Trophoblast cell (in vitro differentiated cells and primary cell): ENCODE measurements at regions not wholly inside any gene's neighbourhood (a gene's known extent, or its start where the extent isn't known, plus 50 kb on each side); places are given as distances from the start of the nearest gene placed in this dataset.

Experiments used
- DNase-seq, 2 donors: peaks; one replicate each; pipeline ENCODE4 v3.0.0-alpha.2; 2016
- H2AFZ ChIP-seq: 2 replicates; pipeline ENCODE4 v1.6.1; 2013; ENCODE audit warnings: low read length, moderate library complexity, mild to moderate bottlenecking; ENCODE audit not compliant: insufficient read depth, poor library complexity
- H2AK5ac ChIP-seq: 2 replicates; pipeline ENCODE4 v1.6.1; 2013; ENCODE audit warnings: mild to moderate bottlenecking, low read length
- H2BK120ac ChIP-seq: 2 replicates; pipeline ENCODE4 v1.6.1; 2013; ENCODE audit warnings: low read length, mild to moderate bottlenecking, moderate library complexity; ENCODE audit not compliant: insufficient read depth, poor library complexity
- H2BK12ac ChIP-seq: 2 replicates; pipeline ENCODE4 v1.6.1; 2013; ENCODE audit warnings: mild to moderate bottlenecking, low read length, moderate library complexity
- H2BK5ac ChIP-seq: 2 replicates; pipeline ENCODE4 v1.6.1; 2013; ENCODE audit warnings: low read length, low read depth, moderate library complexity, mild to moderate bottlenecking; ENCODE audit not compliant: poor library complexity
- H3K14ac ChIP-seq: 2 replicates; pipeline ENCODE4 v1.6.1; 2013; ENCODE audit warnings: mild to moderate bottlenecking, low read length
- H3K18ac ChIP-seq: 2 replicates; pipeline ENCODE4 v1.6.1; 2013; ENCODE audit warnings: mild to moderate bottlenecking, low read length
- H3K23ac ChIP-seq: 2 replicates; pipeline ENCODE4 v1.6.1; 2013; ENCODE audit warnings: low read length
- H3K27ac ChIP-seq: 2 replicates; pipeline ENCODE4 v1.5.1; 2013; ENCODE audit warnings: low read depth, mild to moderate bottlenecking, inconsistent platforms, low read length, moderate library complexity
- H3K27me3 ChIP-seq: 2 replicates; pipeline ENCODE4 v1.6.1; 2013; ENCODE audit warnings: inconsistent platforms, mild to moderate bottlenecking, low read length, moderate library complexity; ENCODE audit not compliant: insufficient read depth
- H3K36me3 ChIP-seq, 2 experiments: 1 replicate in 1 of 2; 2 replicates in 1 of 2; pipeline ENCODE4 v1.6.1; 2013; ENCODE audit warnings: low read length in 2 of 2, mild to moderate bottlenecking in 2 of 2, moderate library complexity in 1 of 2; ENCODE audit not compliant: insufficient read depth in 2 of 2, control insufficient read depth in 1 of 2
- H3K4ac ChIP-seq: 2 replicates; pipeline ENCODE4 v1.6.1; 2013; ENCODE audit warnings: low read depth, mild to moderate bottlenecking, low read length, moderate library complexity
- H3K4me1 ChIP-seq, 2 experiments: 1 replicate in 1 of 2; 2 replicates in 1 of 2; pipeline ENCODE4 v1.6.1; 2013; ENCODE audit warnings: low read length in 2 of 2, mild to moderate bottlenecking in 2 of 2, moderate library complexity in 1 of 2; ENCODE audit not compliant: insufficient read depth in 2 of 2, control insufficient read depth in 1 of 2
- H3K4me2 ChIP-seq: 2 replicates; pipeline ENCODE4 v1.6.1; 2013; ENCODE audit warnings: inconsistent platforms, mild to moderate bottlenecking, low read length, moderate library complexity
- H3K4me3 ChIP-seq: 2 replicates; pipeline ENCODE4 v1.5.1; 2013; ENCODE audit warnings: mild to moderate bottlenecking, low read depth, low read length, inconsistent platforms
- H3K79me1 ChIP-seq: one replicate; pipeline ENCODE4 v1.6.1; 2013; ENCODE audit warnings: low read length
- H3K79me2 ChIP-seq: 2 replicates; pipeline ENCODE4 v1.6.1; 2013; ENCODE audit warnings: low read length, mild to moderate bottlenecking; ENCODE audit not compliant: control insufficient read depth, insufficient read depth, poor library complexity
- H3K9ac ChIP-seq: 2 replicates; pipeline ENCODE4 v1.6.1; 2013; ENCODE audit warnings: mild to moderate bottlenecking, low read length
- H3K9me3 ChIP-seq: 2 replicates; pipeline ENCODE4 v1.6.1; 2013; ENCODE audit warnings: low read depth, mild to moderate bottlenecking, control low read depth, inconsistent platforms, low read length; ENCODE audit not compliant: insufficient read depth
- H4K12ac ChIP-seq: 2 replicates; pipeline ENCODE4 v1.6.1; 2013; ENCODE audit warnings: low read depth, mild to moderate bottlenecking, low read length, moderate library complexity
- H4K8ac ChIP-seq: 2 replicates; pipeline ENCODE4 v1.6.1; 2013; ENCODE audit warnings: low read depth, mild to moderate bottlenecking, low read length, moderate library complexity
- H4K91ac ChIP-seq: one replicate; pipeline ENCODE4 v1.6.1; 2013; ENCODE audit warnings: low read depth, mild to moderate bottlenecking, low read length, moderate library complexity
- WGBS: extraction: QIAGEN DNeasy Blood & Tissue Kit; methylation state at CpG from one replicate; pipeline ENCODE4 v1.1.7; 2013; ENCODE audit warnings: missing lambda C conversion rate; ENCODE audit not compliant: insufficient read length, insufficient coverage; ENCODE audit errors: extremely low coverage; 5-methylcytosine and 5-hydroxymethylcytosine counted together

- no peak overlapping the region for H3K4me2 ChIP-seq
- H3K4ac ChIP-seq = no peak overlapping the region
- H3K4me1 ChIP-seq = peaks cover 3 to 8% of the 10 kb centered on the region in 2 experiments
- no peaks in the 10 kb centered on the region for H3K9me3 ChIP-seq
- peak overlapping the region; percentile 27 for H2BK120ac ChIP-seq
- H3K79me1 ChIP-seq = no peaks in the 10 kb centered on the region
- H2AK5ac ChIP-seq = peak overlapping the region; percentile 81
- H2BK5ac ChIP-seq = no peak overlapping the region
- H3K9ac ChIP-seq = no peak overlapping the region
- peak overlapping the region; percentile 43 for H3K14ac ChIP-seq
- H3K79me2 ChIP-seq = no peaks in the 10 kb centered on the region
- H4K12ac ChIP-seq = no peak overlapping the region
- H2BK12ac ChIP-seq = peak overlapping the region; percentile 68
- H3K36me3 ChIP-seq = no peaks in the 10 kb centered on the region
- no peak for DNase-seq
- H4K91ac ChIP-seq = peak overlapping the region; percentile 54
- WGBS = no CpG with 5 or more reads among the region's 3 CpGs
- no peak overlapping the region for H3K23ac ChIP-seq
- no peak overlapping the region for H3K4me3 ChIP-seq
- no peak overlapping the region for H4K8ac ChIP-seq
- H2AFZ ChIP-seq = no peak overlapping the region
- H3K27me3 ChIP-seq = no peaks in the 10 kb centered on the region
- H3K18ac ChIP-seq = no peak overlapping the region
- H3K27ac ChIP-seq = no peak overlapping the region
These were observed 112.8 kb upstream of the CDC42EP3 start for GRCh38 chr2:37784071-37784758.

- no CpG with 5 or more reads among the region's 5 CpGs for WGBS
These were observed 113.3 kb upstream of the CDC42EP3 start for GRCh38 chr2:37784759-37785149.

GRCh38 chr2:37786191-37786698 lies 114.8 kb upstream of the CDC42EP3 start:
- H2AK5ac ChIP-seq = no peak overlapping the region
- H3K27ac ChIP-seq = no peak overlapping the region
- no peak overlapping the region for H2BK12ac ChIP-seq
- H3K14ac ChIP-seq = no peak overlapping the region
- H3K4me2 ChIP-seq = no peak overlapping the region
- no peak for DNase-seq
- no peak overlapping the region for H3K4ac ChIP-seq
- no peak overlapping the region for H2BK120ac ChIP-seq
- no peaks in the 10 kb centered on the region for H3K79me2 ChIP-seq
- no peak overlapping the region for H2BK5ac ChIP-seq
- no peak overlapping the region for H4K8ac ChIP-seq
- H4K91ac ChIP-seq = no peak overlapping the region
- no peaks in the 10 kb centered on the region for H3K27me3 ChIP-seq
- no CpG with 5 or more reads among the region's 1 CpG for WGBS
- peaks cover 0 to 2% of the 10 kb centered on the region in 2 experiments for H3K4me1 ChIP-seq
- no peak overlapping the region for H3K9ac ChIP-seq
- no peaks in the 10 kb centered on the region for H3K36me3 ChIP-seq
- H3K4me3 ChIP-seq = no peak overlapping the region
- H2AFZ ChIP-seq = no peak overlapping the region
- H3K18ac ChIP-seq = no peak overlapping the region
- H3K23ac ChIP-seq = no peak overlapping the region
- no peak overlapping the region for H4K12ac ChIP-seq
- H3K9me3 ChIP-seq = no peaks in the 10 kb centered on the region
- no peaks in the 10 kb centered on the region for H3K79me1 ChIP-seq

More at GRCh38 chr2:37784759-37785149, 113.3 kb upstream of the CDC42EP3 start:
- H2BK5ac ChIP-seq = no peak overlapping the region
- no peak overlapping the region for H3K18ac ChIP-seq
- H3K27me3 ChIP-seq = no peaks in the 10 kb centered on the region
- no peak overlapping the region for H3K4me3 ChIP-seq
- no peak overlapping the region for H2AFZ ChIP-seq
- H3K79me1 ChIP-seq = no peaks in the 10 kb centered on the region
- no peak overlapping the region for H3K9ac ChIP-seq
- peaks cover 3 to 8% of the 10 kb centered on the region in 2 experiments for H3K4me1 ChIP-seq
- no peaks in the 10 kb centered on the region for H3K36me3 ChIP-seq
- no peaks in the 10 kb centered on the region for H3K79me2 ChIP-seq
- no peak overlapping the region for H3K4me2 ChIP-seq
- no peak overlapping the region for H3K23ac ChIP-seq
- H3K27ac ChIP-seq = no peak overlapping the region
- H4K12ac ChIP-seq = no peak overlapping the region
- H3K14ac ChIP-seq = peak overlapping the region; percentile 43
- peak overlapping the region; percentile 54 for H4K91ac ChIP-seq
- peak overlapping the region; percentile 27 for H2BK120ac ChIP-seq
- peak overlapping the region; percentile 68 for H2BK12ac ChIP-seq
- no peaks in the 10 kb centered on the region for H3K9me3 ChIP-seq
- no peak overlapping the region for H3K4ac ChIP-seq
- DNase-seq = no peak
- no peak overlapping the region for H4K8ac ChIP-seq
- H2AK5ac ChIP-seq = peak overlapping the region; percentile 81

- Histone ChIP-seq H2AK5ac (no peak overlapping the region), H4K8ac (no peak overlapping the region), H3K9ac (no peak overlapping the region), H3K9me3 (no peaks in the 10 kb centered on the region), H3K18ac (no peak overlapping the region), H3K79me2 (no peaks in the 10 kb centered on the region), H2BK12ac (no peak overlapping the region), H2BK5ac (no peak overlapping the region), H3K23ac (no peak overlapping the region), H3K4me3 (no peak overlapping the region), H3K4ac (no peak overlapping the region), H2AFZ (no peak overlapping the region), H4K12ac (no peak overlapping the region), H3K4me2 (no peak overlapping the region), H3K36me3 (no peaks in the 10 kb centered on the region), H3K14ac (no peak overlapping the region), H2BK120ac (no peak overlapping the region), H3K4me1 (peaks cover 0 to 2% of the 10 kb centered on the region in 2 experiments), H3K27me3 (no peaks in the 10 kb centered on the region), H4K91ac (no peak overlapping the region), H3K79me1 (no peaks in the 10 kb centered on the region), H3K27ac (no peak overlapping the region)
- WGBS = no CpG with 5 or more reads among the region's 5 CpGs
- no peak for DNase-seq
These were observed 115.4 kb upstream of the CDC42EP3 start for GRCh38 chr2:37786854-37787253.
